ENCODE measurements at regions not wholly inside any gene's neighbourhood (a gene's known extent, or its start where the extent isn't known, plus 50 kb on each side); places are given as distances from the start of the nearest gene placed in this dataset.

GRCh38 chr22:27011133-27011532, 353.7 kb downstream of the MIAT start:
- no peak for TF ChIP-seq POLR2A (IDR thresholded peaks at IDR 0.05)
- TF ChIP-seq CTCF (IDR thresholded peaks at IDR 0.05 in 4 of 5, conservative IDR thresholded peaks at IDR 0.05 in 1 of 5): no peak

Measured in gastrocnemius medialis (tissue), 4 donors.